Fibroblast of skin of abdomen (primary cell): ENCODE measurements at regions not wholly inside any gene's neighbourhood (a gene's known extent, or its start where the extent isn't known, plus 50 kb on each side); places are given as distances from the start of the nearest gene placed in this dataset.
"Not testable (repeated sequence)": the region's sequence is repeated elsewhere in the genome, so short reads cannot be mapped to it uniquely, and the experiment has no call there.

Source experiments
- DNase-seq: peaks from one replicate; pipeline ENCODE4 v3.0.0-alpha.2; 2013

DNA sequence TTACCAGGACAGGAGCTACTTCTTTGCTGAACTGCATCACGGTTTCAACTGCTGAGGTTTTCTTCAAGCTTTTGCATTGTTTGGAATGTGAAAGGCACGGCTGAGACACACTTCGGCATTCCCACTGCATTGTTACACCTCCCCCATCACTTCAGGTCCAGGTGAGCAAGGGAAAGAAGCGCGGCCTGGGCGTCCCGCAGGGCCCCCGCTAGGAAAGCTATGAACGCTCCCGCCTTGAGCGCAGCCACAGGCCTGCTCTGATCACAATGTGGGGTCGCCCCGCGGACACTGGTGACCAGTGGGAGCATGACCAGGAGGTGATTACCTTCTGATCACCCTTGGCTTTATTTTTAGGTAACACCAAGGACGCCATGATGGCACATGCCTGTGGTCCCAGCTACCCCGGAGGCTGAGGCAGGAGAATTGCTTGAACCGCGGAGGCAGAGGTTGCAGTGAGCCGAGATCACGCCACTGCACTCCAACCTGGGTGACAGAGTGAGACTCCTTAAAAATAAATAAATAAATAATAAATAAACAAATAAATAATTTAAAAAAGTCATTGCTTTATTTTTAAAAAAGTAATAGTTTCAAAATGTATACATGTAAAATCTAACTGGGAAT lies 82.2 kb upstream of the ANTXRL start:
- not testable (repeated sequence) for DNase-seq

DNA sequence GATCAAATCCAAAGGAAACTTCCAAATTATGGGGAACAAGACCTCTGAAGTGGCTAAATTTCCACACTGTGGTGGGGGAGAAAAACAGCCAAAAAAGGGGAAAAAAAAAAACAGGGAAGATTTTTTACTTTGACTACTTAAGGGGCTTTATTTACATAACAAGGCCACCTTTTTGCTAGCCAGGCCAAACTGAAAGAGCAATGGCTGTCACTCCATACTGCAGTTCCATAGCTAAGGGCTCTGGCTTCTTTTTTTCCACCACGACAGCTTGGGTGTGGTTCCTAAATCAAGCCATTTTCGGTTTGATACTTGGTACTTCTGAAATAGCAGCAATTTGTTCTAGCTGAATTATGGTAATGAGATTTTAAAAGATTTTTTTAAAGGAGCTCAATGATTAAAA lies 76.4 kb upstream of the ANTXRL start:
- DNase-seq = not testable (repeated sequence)

DNA sequence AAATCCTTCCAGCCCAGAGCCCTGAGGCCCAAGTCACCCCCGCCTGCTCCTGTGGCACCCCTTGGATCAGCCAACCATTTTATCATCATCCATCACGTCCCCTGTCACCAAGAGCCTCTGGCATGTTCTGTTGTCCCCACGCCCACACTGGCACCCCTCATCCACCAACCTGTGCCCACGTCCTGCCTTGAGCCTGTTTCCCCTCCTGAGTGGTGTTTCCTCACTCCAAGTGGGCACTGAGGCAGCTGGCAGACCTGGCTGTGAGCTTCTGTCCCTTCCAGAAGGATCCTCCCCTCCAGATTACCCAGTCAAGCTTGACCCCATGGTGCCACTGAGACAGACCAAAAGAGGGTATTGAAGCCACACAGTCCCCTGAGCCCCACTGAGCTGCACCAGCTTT lies 71.4 kb upstream of the ANTXRL start:
- no peak for DNase-seq

DNA sequence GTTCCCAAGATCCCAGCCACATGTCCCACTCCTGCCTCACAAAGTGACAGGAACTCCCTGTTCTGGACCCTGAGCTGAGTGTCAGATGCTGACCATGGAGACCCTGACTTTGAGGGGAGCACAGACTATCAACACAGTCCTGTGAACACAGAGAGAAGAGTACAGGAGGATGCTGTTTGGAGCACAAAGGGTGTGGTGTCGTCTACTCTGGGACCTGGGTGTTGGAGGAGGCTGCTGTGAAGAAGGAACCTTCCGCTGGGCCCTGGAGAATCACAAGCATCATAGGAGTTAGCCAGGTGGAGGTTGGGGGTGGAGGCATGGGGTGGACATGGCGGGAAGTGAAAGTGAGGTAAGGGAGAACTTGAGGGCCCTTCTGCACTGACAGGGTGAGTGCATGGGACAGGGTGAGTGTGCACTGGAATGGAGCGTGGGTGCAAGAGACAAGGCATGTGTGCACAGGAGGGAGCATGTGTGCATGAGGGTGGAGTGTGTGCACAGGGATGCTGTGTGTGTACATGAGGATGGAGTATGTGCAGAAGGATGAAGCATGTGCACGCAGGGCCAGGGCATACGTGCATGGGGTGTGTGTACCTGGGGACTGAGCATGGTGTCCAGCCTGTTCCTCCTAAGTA lies 70.7 kb upstream of the ANTXRL start:
- no peak for DNase-seq

DNA sequence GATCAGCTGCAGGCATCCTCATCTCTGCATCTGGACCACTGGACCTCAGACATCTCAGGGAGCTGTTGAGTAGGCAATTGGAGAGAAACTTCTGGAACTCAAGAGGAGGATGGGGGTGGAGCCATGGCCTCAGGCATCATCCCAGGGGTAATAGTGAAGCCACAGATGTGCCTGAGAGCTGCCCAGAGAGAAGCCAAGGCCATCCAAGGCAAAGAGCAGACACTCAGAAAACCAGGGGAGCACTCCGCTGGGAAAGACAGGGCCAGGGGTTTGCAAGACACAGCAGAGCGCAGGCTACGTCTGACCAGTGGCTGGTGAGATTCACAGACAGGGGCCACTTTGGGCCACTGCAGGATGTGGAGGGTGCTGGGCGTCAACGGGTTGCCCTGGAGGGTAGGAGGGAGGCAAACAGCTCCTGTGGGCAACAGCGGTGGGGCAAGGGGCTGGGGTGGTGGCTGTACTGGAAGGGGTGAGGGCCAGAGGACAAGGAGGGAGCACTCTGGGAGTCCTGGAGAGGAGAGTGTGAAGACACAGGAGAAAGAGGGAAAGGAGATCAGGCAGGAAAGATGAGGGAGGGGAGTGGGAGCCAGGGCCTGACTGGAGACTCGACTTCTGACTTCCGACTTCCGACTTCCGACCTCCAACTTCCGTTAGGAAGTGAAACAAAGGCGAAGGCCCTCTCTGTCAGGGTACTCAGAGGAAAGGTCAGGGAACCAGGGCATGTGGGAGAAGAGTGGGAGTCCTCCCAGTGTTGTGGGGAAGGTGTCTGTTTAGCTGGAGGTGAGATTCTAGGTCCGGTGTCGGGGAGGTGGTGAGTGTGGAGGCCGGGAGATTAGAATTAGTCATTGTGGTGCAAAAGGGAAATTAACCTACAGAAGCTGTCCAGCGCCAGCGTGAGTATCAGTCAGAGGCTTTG lies 69.7 kb upstream of the ANTXRL start:
- no peak for DNase-seq

DNA sequence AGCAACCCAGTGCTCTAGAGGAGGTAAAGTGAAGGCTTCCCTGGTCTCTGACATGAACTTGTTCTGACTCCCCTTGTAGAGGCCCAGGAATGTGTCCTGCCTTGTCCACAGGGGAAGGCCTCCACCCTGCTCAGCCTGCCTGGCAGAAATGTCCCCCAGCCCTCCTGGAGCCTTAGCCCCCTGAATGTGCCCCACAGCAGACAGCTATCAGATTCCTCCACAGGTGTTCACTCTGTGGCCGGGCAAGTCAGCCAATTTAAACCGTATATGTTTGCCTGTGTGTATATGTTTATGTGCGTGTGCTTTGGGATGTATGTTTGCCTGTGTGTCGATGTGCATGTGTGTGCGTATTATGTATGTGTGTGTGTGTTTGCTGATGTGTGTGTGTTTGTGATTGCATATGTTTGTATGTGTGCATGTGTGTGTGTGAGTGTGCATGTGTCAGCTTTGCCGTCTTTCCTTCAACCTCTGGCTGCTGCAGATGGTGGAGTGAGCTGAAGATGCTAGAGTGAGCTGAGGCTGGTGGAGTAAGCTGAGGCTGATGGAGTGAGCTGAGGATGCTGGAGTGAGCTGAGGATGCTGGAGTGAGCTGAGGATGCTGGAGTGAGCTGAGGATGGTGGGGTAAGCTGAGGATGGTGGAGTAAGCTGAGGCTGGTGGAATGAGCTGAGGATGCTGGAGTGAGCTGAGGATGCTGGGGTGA lies 68.9 kb upstream of the ANTXRL start:
- no peak for DNase-seq

DNA sequence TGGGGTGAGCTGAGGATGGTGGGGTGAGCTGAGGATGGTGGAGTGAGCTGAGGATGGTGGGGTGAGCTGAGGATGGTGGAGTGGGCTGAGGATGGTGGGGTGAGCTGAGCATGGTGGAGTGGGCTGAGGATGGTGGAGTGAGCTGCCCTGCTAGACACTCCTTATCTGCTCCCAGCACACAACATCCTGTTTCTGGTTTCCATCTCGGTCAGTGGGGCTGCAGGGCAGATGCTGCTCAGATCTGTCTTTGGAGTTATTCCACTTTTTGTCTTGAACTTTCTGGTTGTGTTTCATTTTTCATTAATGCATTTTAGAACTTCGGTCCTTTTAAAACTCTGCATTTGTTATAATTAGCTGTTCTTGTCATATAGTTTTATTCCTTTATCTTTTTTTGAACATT lies 67.9 kb upstream of the ANTXRL start:
- DNase-seq = no peak

DNA sequence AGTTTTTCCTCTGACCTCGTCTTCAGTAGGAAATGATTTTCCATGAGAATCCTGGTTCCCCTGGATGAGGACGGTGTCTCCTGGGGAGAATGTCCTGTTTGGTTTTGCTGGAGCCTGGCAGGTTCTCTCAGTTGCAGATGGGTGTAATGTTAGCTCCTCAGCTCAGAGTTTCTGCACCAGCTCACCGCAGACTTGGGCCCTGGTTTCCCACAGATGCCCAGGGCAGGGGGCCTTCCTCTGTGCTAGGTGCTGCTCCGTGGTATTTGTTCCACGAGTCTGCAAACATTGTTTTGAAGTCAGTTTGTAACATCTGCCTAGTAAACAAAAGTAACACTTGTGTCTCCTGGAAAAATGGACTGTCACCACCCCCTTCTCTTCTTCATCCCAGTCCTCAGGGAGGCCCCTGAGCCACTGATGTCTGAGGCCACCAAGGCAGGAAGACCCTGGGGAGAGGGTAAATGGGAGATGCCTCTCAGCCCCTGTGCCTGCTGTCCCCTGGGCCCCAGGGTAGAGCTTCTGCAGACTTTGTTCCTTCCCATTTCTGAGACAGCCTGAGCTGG lies 67.3 kb upstream of the ANTXRL start:
- not testable (repeated sequence) for DNase-seq

DNA sequence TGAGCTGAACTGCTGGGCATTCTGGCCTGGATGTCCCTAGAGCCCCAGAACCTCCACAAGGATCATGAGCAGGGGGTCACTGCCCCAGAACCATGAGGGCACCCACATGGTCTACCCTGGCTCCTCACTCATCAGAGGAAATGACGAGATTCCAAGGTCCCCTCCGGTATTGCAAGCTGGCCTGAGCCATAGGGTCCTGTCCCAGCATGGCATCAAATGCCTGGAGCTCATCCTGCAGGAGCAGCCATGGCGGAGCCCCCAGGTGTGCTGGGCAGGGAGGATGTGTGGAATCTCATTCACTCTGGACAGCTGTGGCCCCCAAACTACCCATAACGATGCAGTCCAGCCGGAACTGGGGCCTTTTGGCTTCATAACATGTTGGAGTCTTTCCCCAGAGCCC lies 66.6 kb upstream of the ANTXRL start:
- no peak for DNase-seq

DNA sequence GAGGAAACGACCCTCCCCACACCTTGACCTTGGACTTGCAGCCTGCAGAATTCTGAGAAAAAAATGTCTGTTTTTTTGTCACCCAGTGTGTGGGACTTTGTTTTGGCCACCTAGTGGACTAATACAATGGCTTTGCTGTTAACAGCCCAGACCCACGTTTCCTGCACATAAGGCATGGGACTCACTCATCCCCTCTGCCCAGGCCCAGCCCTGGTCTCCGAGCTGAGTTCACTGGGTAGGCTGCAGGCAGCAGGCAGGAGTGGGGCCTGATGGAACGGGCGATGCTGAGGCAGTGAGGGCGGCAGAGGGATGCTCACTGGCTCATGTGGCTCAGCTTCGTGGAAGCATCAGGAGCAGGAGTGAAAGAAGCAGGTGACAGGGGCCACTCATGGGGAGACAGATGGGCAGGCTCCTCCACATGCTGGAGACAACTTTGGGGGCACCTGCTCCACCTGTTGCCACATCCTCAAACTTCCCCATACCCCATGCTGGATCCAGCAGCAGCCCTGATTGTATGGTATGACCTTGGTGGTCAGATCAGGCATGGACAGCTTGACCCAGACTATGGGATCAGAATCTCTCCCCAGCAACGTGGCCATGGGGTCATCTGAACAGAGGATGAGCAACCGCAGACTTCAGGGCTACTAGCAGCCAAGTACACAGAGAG lies 65.8 kb upstream of the ANTXRL start:
- no peak for DNase-seq

DNA sequence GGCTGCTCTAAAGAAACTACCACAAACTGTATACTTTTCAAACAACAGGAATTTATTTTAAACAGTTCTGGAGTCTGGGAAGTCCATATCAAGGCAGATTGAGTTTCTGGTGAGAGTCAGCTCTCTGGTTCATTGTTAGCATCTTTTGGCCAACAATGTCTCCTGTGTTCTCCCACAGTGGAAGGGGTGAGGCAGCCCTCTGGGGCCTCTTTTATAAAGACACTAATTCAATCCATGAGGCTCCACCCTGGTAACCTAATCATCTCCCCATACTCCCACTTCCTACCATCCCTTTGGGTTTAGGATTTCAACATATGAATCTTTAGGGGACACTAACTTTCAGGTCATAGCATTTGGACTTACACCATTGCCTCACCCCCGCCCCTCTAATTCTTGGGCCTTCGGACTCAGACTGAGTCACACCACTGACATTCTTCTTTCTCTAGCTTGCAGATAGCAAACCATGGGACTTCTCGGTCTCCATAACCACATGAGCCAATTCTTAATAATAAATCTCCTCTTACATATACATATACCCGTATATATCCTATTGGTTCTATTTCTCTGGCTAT lies 64.3 kb upstream of the ANTXRL start:
- no peak for DNase-seq

DNA sequence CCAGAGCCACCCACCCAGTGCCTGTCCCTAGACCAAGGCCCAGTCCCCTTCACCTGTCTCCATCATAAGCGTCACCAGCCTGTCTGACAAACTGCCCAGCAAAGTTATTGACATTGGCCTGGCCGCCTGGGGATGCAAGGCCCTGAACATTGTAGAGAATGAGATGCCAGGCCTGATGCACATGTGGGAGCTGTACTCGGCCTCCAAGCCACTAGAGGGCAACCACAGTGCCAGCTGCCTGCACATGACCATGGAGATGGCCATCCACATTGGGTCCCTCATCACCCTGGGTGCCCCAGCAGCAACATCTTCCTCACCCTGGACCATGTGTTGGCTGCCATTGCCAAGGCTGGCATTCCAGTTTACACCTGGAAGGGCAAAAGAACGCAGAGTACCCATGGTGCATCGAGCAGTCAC lies 63.7 kb upstream of the ANTXRL start:
- DNase-seq = no peak

DNA sequence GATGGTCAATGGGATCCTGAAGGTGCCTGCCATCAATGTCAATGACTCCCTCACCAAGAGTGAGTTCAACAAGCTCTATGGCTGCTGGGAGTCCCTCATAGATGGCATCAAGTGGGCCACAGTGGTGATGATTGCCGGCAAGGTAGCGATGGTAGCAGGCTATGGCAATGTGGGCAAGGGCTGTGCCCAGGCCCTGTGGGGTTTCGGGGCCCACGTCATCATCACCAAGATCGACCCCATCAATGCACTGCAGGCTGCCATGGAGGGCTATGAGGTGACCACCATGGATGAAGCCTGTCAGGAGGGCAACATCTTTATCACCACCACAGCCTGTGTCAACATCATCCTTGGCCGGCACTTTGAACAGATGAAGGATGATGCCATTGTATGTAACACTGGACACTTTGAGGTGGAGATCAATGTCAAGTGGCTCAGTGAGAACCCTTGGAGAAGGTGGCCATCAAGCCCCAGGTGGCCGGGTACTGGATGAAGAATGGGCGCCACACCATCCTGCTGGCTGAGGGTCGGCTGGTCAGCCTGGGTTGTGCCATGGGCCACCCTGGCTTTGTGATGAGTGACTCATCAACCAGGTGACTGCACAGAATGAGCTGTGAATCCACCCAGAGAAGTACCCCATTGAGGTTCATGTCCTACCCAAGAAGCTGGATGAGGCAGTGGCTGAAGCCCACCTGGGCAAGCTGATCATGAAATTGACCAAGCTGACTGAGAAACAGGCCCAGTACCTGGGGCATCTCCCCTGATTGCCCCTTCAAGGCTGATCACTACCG lies 63.0 kb upstream of the ANTXRL start:
- no peak for DNase-seq

DNA sequence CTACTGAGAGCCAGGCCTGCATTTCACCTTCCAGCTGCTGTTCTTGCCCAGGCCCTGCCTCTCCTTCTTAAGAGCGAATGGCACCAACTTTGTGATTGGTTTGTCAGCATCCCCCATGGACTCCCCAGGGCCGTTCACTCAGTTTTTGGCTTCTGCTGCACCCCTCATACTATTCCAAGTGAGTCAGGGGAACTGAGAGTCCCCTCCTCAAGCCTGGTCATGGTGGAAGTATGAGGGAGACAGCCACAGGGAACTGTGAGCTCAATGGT lies 62.4 kb upstream of the ANTXRL start:
- DNase-seq = no peak

DNA sequence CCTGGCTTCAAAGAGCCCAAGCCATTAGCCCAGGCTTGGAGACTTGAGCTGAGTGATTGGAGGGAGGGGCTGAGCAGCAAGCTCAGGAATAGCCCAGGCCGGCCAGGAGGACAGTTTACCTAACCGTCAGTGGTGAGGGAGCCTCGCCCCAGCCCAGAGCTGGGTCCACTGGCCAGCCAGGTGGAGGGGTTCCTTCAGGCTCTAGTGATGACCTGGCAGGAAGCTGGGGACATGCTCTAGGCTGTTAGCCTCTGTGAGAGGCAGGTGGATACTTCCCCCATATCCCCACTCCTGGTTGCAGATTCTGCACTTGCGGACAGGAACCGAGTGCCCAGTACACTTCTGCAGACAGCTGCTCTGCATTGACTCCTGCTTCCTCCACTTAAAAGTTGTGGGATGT lies 61.2 kb upstream of the ANTXRL start:
- no peak for DNase-seq

DNA sequence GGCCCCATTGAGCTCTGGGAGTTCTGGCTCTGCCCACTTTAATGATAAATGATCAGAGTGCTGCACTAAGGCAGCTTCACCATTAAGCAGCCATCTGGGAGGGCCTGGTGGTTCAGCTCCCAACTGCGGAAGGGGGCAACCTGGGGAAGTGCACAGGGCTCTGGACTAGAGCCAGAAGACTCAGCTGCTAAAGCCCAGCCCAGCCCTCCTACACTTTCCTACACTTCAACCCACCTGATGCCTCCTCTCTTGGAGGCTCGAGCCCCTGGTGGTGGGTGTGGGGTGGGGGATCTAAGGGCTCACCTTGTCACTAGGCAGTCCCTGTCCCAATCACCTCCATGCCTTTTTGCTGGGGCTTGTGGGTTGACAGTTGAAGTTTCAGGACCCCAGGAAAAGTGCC lies 60.6 kb upstream of the ANTXRL start:
- no peak for DNase-seq

DNA sequence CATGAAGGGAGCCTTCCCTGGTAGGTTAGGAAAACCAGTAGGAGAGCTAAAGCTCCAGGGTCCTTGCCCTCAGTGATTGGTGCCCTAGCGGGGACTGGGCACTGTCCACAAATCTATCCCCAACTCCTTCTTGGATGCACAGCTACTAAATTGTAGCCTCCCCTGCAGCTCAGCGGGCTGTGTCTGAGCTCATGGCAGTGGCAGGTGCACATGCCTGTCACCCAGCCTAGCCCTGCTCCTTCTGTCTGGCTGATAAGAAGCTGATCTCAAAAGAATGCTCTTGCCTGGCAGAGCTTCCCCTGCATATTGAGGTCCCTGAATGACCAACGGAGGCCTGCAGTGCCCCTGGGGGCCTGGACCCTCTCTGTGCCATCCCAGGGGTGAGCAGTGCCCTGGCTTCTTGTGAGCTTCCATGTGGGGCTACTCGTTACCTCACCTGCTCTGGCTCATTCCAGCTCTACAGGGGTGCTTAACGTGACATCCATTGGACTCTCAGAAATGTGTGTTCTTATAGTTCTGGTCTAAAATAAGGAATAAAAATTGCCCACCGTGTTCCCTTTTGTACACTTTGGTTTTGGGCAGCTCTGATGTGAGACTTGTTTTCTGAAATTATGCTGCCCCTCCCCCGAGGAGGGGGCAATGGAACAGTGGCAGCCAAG lies 59.8 kb upstream of the ANTXRL start:
- DNase-seq = no peak

DNA sequence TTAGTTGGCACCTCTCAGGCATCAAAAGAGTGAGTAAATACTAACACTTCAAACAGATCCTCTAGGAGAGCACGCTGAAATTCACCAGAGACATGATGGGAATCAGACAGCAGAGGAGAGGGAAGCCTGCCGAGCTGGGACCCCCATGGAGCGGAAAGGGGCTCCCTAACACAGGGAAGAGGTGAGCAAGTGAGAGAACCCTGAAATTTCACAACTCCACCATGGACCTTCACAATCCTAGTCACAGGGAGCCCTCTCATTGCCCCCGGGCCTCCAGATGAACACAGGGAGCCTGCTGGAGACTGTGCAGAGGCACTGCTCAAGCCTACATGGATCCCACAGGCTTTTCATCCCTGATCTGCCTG lies 59.2 kb upstream of the ANTXRL start:
- DNase-seq = no peak

DNA sequence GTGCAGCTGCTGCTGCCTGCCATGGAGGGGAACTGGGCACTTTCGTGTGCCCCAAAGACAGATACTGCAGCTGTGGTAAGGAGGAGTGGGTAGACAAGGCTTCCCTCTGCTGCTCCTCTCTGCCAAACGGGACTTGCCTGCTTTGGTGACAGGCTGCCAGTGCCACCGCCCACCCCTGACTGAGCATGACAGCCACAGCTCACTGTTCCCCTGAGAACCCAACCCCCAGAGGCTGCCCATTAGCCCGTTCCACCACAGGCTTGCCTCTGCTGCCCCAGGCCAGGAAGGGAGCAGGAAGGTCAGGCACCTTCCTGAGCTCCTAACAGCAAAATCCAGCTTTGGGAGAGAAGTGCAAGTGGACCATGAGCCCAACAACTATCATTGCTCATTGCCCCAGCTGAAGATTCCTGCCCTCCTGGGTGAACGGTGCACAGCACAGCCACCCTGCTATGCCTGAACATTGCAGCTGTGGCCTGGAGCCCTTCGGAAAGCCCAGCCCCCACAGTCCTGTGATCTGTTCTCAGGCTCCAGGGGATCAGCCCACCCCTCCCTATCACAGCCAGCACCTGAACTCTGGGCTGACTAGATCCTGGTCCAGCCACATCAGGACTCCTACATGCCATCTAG lies 58.7 kb upstream of the ANTXRL start:
- DNase-seq = no peak

DNA sequence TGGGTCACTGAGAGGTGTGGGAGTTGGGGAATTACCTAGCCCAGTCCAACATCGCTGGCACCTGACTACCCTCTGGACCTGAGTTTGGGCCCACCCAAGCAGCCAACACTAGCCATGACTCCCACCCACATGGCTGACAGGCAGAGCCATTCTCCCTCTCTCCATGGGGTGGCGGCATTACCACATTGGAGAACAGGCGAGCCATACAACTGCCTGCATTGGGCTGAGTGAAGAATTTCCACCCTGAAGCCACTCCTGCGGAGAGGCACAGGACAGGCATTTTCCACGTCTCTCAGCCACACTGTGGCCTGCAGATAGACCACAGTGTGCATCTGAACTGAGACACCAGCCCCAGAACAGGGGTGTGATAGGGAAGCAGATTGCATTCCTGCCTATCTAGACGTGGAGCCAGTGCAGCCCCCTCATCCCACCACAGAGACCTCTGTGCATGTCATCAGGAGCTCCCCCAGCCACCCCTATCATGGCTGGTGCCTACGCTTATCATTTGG lies 58.2 kb upstream of the ANTXRL start:
- DNase-seq = peak; percentile 62
